Forelimb muscle (tissue), 1 donor: ENCODE measurements at regions not wholly inside any gene's neighbourhood (a gene's known extent, or its start where the extent isn't known, plus 50 kb on each side); places are given as distances from the start of the nearest gene placed in this dataset.

Source experiments
- DNase-seq: peaks from one replicate; pipeline ENCODE4 v3.0.0-alpha.2; 2013; ENCODE audit warnings: low read depth

DNA sequence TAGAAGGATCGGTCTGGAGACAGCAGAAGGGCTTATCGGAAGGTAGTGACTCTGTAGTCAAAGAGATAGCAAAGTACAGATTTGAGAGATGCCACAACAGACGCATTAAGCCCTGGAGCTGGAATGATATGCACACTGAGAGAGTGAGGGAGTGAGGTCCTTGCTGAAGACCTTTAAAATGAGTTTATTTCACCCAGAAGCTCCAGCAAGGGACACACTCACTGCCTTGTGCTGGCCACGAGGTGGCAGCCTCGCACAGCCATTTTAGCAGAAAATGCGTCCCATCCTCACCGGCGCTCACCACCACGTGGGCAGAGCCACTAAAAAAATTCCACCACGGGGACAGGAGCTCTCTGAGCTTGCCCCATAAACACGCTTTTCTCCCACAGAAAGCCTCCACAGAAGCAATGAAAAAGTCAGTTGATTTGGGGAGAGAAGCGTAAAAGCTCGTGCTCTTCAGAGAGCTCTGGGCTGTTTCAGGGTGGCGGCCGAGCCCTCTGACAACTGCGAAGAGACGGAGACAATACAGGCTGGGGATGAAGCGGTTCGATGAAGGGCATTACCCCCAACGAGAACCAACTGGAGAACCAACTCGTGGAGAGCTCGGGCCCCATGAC lies 163.0 kb upstream of the KLF14 start:
- DNase-seq, result peak; percentile 39

DNA sequence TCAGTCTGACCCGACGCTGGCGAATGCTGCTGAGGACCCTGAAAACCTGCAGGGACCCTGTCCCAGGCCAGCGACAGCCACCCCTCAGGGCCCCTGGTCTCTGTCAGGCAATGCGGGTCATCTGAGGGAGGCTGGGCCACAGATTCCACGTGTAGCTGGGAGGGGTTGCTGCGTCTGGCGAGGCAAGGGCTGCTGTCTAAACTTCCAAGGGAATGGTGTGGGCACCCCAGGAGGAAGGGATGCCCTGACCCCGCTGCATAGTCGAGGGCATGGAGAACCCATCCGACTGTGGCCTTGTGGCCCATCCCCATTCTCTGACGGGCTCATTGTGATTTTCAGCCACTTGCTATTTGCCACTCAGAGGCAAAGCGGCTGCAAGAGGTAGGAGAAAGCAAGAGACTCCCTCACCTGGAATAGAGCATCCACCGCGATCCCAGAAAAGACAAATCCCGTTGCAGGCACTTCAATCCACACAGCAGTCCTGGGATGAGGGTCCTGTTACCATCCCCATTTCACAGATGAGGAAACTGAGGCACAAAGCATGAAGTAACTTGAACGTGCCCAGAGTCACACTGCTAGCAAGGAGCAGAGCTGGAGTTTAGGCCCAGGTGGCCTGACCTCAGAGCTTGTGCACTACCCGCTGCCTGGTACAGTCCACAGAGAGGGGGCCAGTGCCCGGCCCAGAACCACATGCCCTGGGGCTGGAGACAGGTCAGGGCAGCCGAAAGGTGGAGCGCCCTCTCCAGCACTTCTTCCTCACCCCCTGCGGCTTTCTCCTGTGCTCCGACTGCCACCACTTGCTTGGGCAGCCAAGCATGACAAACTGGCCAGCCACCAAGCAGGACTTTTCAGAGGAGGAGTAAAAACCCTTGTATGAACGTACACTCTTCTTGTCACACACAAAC lies 163.8 kb upstream of the KLF14 start:
- DNase-seq, result no peak

DNA sequence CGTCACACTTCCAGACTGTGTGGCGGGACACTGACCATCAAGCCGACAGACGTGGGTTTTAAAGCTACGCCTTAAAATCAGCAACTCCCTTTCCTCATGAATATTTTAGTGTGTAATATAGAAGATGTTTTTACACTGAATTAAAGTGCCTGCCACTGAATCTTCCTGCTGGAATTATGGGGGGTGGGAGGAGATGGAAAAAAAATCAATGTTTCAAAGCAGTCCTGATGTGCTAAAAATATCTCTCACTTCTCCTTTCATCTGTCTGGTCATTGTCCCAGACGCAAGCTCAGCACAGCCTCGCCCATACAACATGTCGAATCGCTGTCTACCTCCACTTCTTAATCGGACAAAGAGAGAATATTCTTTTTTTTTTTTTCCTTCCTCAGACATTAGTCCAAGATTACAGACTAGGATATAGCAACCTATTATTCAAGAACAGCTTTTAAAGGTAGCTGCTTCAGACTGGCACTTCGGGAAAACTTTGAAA lies 165.1 kb upstream of the KLF14 start:
- no peak for DNase-seq

DNA sequence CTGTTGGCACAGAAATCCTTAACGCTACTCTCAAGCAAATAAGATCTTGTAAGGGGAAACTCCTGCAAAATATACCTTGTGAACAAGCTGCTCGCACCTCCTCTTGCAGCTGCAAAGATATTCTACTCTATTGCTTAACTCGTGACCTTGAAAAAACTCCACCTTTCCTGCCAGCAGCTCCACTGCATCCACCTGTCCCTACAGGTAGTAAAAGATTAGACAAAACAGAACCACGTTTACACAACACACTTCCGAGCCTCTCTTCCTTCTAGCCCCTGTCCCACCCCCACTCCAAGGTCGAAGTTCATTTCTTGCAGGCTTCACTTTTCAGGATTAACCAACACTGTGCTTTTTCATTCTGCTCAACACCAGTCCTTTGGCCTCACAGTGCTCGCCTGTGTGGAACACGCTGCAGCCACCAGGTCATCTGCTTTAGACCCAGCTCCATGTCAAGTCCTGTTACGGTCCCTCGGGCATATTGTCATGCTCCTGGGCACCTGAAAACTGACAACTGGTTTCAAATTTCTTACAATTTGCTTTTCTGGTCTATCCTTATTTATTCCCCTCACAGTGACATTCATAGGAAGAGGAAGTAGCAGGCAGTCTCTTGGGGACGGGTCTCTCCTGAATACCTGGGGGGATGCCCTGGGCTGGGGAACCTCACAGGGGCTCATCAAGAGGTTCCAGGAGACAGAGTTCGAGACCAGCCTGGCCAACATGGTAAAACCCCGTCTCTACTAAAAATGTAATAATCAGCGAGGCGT lies 165.8 kb upstream of the KLF14 start:
- DNase-seq, result no peak

DNA sequence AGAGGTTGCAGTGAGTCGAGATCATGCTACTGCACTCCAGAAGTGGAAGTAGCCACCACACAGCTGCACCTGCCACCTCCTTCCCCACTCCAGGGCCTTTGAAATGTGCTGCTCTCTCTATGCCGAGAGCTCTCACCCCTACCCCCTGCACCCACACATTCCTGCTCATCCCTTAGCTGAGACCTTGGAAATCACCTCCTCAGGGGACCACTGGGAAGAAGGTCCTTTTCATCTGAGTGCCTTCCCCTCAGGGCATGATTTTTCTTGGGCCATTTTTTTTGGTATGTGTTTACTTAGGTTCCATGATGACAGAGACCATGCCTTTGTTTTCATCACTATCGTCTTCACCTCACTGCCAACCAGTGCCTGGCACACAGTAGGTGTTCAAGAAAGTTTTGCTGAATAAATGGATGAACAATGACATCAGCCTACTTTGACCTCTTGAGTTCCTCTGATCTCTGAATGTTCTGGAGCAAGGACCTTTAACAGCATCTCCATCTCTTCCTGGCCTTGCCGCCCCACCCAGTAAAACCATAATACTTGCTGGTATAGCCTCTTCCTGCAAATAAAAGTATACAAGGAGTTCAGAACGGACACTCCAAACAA lies 166.6 kb upstream of the KLF14 start:
- DNase-seq, result no peak

DNA sequence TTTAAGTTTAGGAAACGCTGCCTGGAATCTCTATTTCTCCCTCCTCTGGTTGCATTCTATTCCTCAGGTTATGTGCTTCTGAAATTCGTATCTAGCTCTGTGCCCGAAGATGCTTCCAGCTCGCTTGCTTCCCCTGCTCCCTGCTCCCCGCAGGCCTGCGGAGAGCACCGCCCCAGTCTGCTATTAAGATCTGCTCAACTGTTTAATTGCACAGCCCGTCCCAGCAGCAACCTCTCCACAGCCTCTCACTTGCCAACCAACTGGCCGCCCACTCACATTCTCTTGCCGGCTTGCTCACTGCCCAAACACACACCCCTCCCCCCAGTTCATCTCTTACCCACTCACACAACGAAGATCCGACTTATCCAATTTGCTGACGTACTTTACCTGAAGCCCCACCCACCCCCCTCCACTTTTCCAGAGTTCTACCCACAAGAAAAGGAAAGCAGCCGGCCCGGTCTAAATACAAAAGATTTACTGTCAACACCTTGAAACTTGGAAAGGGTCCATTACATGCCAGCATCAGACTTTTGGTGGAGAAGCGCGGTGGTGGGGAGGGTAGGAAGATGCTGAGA lies 167.3 kb upstream of the KLF14 start:
- no peak for DNase-seq

DNA sequence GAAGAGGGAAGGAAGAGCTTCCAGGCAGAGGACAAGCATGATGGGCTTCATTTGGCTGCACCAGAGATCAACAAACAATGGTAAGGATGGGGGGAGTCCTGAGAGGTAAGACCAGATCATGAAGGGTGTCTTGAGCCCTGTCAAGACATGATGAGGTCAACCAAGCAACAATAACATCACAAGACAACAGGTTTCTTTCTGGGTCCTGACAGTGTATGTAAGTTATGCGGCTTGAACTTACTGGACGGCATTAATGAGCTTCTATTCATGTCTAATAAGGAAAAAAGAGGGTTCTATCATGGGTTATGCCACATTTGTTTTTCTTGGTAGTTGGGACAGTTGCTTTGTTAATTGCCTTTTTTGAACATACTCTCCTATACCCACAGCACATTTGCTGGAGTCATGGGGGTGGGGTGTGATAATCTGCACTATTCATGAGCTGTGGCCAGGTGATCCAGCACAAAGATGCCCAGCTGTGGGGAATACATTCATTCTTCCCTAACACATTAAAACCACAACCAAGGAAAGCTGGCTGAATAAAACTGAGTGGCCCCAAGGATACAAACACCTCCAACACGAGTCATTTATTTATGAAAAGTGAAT lies 168.8 kb upstream of the KLF14 start:
- no peak for DNase-seq

DNA sequence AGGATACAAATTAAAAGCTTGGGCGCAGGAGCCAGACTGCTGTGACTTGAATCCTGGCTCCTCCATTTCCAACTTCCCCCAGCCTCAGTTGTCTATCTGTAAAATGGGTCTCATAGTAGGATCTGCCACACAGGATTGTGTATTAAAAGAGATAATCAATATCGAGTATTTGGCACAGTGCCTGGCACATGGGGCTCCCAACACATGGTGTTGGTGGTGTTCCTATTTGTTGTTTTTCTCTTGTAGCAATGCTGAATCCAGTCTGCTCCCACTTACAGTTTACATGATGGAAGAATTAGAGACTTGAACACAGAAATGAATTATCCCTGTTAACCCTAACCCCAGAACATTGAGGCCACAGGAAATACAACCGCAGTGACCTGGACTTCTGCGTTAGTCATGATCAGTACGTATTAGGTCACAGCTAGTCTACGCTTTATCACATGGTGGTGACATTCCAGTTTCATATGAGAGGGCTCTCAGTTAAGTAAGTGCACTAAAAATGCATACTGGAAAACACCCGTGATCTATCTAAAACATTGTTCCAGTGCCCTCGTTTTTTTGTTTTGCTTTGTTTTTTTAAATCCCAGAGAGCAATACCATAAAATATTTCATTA lies 169.5 kb upstream of the KLF14 start:
- no peak for DNase-seq

DNA sequence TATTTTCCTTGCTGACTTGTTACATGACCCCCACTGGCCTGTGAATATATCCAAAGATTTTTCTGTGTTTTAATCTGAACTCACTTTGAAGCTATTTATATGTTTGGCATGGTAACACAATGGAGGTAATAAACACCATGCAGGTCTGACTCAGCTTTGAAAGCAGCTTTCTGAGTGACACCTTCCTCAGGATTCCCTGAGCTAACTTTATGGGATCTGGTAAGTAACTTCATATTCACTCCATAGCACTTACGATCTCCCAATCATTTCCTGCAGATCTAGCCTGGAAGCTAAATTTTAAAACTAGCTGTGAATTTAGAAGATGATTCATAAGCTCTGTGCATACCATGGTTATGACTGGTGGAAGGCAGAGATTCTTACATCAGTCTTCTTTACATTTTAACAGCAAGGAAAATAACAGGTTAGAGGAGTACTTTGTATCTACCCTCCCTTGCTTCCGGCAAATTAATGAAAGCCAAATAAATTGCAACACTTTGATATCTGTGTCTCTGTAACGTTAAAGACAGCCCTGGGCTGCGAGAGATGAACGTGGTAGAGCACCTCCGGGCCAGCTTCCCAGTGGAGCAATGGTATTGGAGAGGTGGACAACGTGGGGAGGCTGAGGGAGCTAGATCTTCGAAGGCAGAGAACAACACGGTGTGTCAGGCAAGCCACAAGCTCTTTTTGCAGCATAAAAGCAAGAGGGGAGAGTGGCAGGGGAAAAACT lies 170.2 kb upstream of the KLF14 start:
- DNase-seq, result no peak

DNA sequence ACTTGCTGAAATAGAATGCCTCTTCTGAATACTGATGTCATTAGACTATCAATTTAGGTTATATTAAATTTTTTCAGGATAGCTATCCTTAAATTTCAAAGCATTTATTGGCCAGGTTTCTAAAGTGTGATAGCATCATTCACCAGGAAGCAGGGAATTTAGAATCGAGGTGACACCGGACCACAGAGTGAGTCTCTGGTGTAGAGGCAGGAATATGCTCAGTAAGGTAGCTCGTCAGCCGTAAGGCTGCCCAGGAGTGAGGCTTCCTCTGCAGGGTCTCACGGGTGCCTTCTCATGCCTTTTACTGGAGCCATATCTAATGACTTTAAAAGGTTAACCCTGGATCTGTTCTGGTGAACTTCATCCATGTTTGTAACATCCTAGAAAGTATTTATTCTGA lies 170.8 kb upstream of the KLF14 start:
- no peak for DNase-seq

DNA sequence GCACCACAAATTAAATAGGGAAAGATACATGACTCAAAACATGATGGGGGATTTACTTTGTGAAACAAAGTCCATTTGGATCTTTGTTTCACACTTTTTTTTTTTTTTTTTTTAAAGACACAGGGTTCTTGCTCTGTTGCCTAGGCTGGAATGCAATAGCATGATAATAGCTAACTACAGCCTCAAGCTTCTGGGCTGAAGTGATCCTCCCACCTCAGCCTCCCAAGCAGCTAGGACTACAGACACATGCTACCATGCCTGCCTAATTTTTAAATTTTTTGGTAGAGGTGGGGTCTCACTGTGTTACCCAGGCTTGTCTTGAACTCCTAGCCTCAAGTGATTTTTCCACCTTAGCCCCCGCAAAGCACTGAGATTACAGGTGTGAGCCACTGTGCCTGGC lies 172.6 kb upstream of the KLF14 start:
- no peak for DNase-seq

DNA sequence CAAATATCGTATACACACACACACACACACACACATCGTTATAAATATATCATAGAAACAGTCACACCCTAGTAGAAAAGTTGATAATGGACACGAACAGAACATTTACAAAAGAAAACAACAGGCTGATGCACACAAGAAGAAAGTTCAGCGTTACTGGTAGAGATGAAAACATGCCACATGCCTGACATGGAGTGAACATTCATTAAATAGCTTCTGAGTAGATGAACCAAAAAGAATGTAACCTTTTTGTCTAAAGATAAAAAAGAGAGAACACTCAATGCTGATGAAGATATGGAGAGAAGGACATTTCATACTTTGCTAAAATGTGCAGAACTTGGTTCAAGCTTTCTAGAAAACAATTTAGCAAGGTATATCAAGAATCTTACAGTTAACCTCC lies 173.4 kb upstream of the KLF14 start:
- DNase-seq, result no peak

DNA sequence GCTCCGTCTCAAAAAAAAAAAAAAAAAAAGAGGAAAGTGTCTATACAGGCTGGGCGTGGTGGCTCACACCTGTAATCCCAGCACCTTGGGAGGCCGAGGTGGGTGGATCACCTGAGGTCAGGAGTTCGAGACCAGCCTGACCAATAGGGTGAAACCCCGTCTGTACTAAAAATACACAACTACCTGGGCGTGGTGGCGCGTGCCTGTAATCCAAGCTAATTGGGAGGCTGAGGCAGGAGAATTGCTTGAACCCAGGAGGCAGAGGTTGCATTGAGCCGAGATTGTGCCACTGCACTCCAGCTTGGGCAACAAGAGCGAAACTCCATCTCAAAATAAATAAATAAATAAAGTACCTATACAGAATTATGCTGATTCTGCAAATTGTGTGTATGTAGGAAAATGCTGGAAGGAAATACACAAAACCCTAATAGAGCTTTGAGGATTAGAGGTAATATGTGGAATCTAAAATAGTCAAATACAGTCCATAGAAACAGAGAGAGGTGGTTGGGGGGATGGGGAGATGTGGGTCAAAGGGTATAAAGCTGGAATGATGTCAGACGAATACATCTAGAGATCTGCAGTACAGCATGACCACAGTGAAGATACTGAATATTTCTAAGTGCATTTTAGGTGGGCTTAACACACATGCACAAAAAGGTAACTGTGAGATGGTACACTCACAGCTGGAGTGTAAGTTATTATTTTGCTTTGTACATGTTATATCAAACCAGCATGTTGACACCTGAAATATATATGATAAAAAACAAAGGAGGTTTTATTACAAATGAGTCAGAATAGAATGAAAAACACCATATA lies 174.5 kb upstream of the KLF14 start:
- no peak for DNase-seq

DNA sequence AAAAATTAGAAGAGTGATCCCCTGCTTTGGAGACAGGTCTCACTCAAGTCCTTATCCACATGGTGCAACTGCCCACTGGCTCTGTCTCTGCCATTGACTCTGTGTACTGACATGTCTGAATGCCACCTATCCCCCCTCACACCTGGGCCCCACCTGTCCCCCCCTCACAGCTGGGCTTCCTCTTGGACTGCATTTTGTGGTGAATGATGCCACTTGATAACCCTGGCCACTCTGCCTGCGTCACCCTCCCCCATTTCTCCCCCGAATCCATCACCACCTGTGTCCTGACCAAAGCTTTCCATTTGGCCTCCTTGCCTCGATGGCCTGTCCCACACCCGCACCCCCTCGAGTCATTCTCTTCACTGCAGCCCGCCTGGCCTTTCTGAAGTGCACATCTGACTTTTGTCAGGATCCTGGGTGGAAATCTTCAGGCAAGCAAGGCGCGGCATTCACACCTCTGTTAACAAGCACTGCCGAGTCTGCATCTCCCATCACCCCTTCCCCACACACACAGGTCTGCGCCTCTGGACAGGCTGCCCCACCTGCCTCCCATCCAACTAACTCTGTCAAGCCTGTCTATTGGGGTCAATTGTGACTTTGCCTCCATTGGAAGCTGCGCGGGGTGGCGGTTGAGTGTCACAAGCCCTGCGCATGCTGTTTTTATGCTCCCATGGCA lies 175.3 kb upstream of the KLF14 start:
- no peak for DNase-seq

DNA sequence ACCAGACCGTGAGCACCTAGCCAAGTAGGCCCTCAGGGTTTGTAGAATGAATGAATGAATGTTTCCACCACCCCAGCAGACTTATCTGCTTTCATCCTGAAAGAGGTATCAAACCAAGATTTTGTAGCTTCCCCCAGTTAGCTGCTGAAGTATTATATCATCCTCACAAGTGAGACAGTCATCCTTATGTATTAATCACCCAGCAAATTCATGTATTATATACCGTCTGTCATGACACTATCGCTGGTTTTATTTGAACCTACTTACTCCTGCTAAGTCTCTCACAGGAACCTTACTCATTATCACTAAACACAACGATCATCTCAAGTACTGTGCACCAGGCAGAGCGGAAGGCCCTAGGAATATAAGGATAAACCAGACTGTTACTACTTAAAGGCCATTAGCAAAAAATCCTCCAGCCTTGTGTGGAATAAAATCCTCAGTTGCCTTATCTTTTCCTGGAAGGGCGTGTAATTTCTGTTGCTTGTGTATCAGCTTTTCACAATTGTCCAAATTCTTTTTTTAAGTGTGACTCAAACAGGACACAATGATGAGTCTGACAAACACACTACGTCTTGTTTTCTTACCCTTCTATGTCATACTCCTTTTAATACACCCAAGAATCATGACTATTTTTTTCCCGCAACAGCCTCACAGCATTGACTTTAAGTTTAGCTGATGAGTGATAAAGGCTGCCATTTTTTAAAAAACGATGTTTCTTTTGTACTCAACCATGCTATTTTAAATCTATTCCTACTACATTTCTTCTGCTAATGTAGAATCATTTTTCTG lies 176.1 kb upstream of the KLF14 start:
- DNase-seq, result no peak

DNA sequence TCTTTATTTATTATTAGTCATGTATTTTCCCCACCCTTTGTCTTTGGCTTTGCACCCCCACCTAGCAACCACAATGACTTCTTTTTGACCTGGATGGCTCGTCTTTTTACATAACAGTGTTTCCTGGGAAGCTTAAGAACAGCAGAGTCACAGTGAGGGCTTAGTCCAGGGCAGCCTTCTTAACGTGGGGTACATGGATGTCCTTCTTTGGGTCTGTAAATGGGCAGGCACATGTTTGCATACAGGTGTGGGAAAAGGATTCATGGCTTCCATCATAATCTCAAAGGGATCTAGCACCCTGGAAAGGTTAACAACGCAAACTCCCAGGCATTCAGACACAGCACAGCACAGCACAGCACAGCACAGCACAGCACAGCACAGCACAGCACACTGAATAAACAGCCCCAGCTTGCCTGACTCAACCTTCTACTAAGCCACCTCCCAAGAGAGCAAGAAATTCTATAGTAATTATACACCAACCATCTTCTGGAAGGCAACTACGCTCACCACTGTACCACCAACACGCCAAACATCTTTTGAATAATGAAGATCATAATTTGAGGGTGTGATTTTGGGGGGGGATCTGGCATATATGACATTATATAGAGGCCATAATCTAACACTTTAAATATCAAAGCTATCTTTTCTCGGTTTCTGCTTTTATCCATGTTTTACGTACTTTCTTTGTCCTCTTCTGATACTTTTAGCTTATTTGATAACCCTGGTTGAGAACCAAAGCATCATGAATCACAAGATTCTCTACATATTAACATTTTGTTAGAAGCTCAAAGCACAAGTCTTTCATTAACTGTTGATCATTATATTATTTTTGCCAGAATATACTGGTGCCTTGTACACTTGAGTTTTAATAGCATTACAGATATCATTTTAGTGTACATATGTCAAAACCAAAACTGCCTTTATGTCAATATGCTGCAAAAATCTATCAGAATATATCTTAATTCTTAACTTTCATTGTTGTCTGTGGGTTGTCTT lies 177.2 kb upstream of the KLF14 start:
- DNase-seq, result no peak
